Spinal cord (tissue), 9 donors: ENCODE measurements at regions not wholly inside any gene's neighbourhood (a gene's known extent, or its start where the extent isn't known, plus 50 kb on each side); places are given as distances from the start of the nearest gene placed in this dataset.
"Not testable (repeated sequence)": the region's sequence is repeated elsewhere in the genome, so short reads cannot be mapped to it uniquely, and the experiment has no call there.

ENCODE experiments used
- DNase-seq, 6 donors: peaks; one replicate each; pipeline versions ENCODE4 v3.0.0 to v3.0.0-alpha.2; 2013 to 2015; ENCODE audit warnings: low spot score in 6 of 6, low read depth in 4 of 6
- H3K27ac ChIP-seq: one replicate; pipeline ENCODE4 v1.5.1; 2013; ENCODE audit warnings: low read depth, low read length, control low read depth
- H3K27me3 ChIP-seq: one replicate; pipeline ENCODE4 v1.6.1; 2013; ENCODE audit warnings: low read length; ENCODE audit not compliant: control insufficient read depth, insufficient read depth
- H3K36me3 ChIP-seq: one replicate; pipeline ENCODE4 v1.6.1; 2013; ENCODE audit warnings: low read length; ENCODE audit not compliant: control insufficient read depth, insufficient read depth
- H3K4me1 ChIP-seq: one replicate; pipeline ENCODE4 v1.6.1; 2013; ENCODE audit warnings: low read length; ENCODE audit not compliant: control insufficient read depth, insufficient read depth
- H3K4me3 ChIP-seq: one replicate; pipeline ENCODE4 v1.5.1; 2013; ENCODE audit warnings: low read depth, low read length, control low read depth
- H3K9me3 ChIP-seq: one replicate; pipeline ENCODE4 v1.6.1; 2013; ENCODE audit warnings: low read length; ENCODE audit not compliant: control insufficient read depth, insufficient read depth
- WGBS: methylation state at CpG from one replicate; pipeline ENCODE4 v1.1.5; 2013; ENCODE audit warnings: missing lambda C conversion rate; ENCODE audit not compliant: insufficient coverage; 5-methylcytosine and 5-hydroxymethylcytosine counted together
- donor health status: healthy.

- Histone ChIP-seq H3K4me1 (peaks cover 6% of the 10 kb centered on the region), H3K9me3 (no peaks in the 10 kb centered on the region), H3K36me3 (no peaks in the 10 kb centered on the region), H3K27ac (no peak overlapping the region), H3K27me3 (no peaks in the 10 kb centered on the region), H3K4me3 (no peak overlapping the region)
- DNase-seq = no peak
- no CpG with 5 or more reads among the region's 5 CpGs for WGBS
Observed at GRCh38 chr12:111120578-111120977, 200.2 kb upstream of the MYL2 start.

GRCh38 chr12:111117017-111117416, 196.6 kb upstream of the MYL2 start:
- no peaks in the 10 kb centered on the region for H3K9me3 ChIP-seq
- no peak overlapping the region for H3K4me3 ChIP-seq
- H3K4me1 ChIP-seq = no peaks in the 10 kb centered on the region
- no peak overlapping the region for H3K27ac ChIP-seq
- H3K36me3 ChIP-seq = no peaks in the 10 kb centered on the region
- no peak for DNase-seq
- 100% methylated on average over 1 of the region's 1 CpG for WGBS
- no peaks in the 10 kb centered on the region for H3K27me3 ChIP-seq

GRCh38 chr12:111113313-111113712, 192.9 kb upstream of the MYL2 start:
- not testable (repeated sequence) for H3K27me3 ChIP-seq, H3K4me3 ChIP-seq, H3K4me1 ChIP-seq, H3K9me3 ChIP-seq, H3K36me3 ChIP-seq, H3K27ac ChIP-seq, DNase-seq
- WGBS = no CpG with 5 or more reads among the region's 3 CpGs

- Histone ChIP-seq H3K4me3 (no peak overlapping the region), H3K36me3 (no peaks in the 10 kb centered on the region), H3K9me3 (no peaks in the 10 kb centered on the region), H3K27me3 (no peaks in the 10 kb centered on the region), H3K27ac (no peak overlapping the region), H3K4me1 (no peaks in the 10 kb centered on the region)
- WGBS = 78% methylated on average over 13 of the region's 14 CpGs
- DNase-seq = peak in 1 of 6 donors; percentile 34
Observed at GRCh38 chr12:111112311-111113098, 192.1 kb upstream of the MYL2 start.

- Histone ChIP-seq H3K4me1 (no peaks in the 10 kb centered on the region), H3K36me3 (no peaks in the 10 kb centered on the region)
- peak in 1 of 6 donors; percentile 16 for DNase-seq
Observed at GRCh38 chr12:111111681-111112080, 191.3 kb upstream of the MYL2 start.

GRCh38 chr12:111110556-111110955, 190.2 kb upstream of the MYL2 start:
- Histone ChIP-seq H3K4me1 (no peaks in the 10 kb centered on the region), H3K4me3 (no peak overlapping the region), H3K36me3 (no peaks in the 10 kb centered on the region), H3K9me3 (no peaks in the 10 kb centered on the region), H3K27ac (no peak overlapping the region), H3K27me3 (no peaks in the 10 kb centered on the region)
- DNase-seq = no peak
- WGBS = 92% methylated on average over 5 of the region's 5 CpGs

More at GRCh38 chr12:111111681-111112080, 191.3 kb upstream of the MYL2 start:
- Histone ChIP-seq H3K27ac (no peak overlapping the region), H3K27me3 (no peaks in the 10 kb centered on the region), H3K4me3 (no peak overlapping the region), H3K9me3 (no peaks in the 10 kb centered on the region)
- 90% methylated on average over 1 of the region's 4 CpGs for WGBS

GRCh38 chr12:111108726-111109125, 188.3 kb upstream of the MYL2 start:
- DNase-seq = no peak
- no peaks in the 10 kb centered on the region for H3K4me1 ChIP-seq
- H3K9me3 ChIP-seq = no peaks in the 10 kb centered on the region
- H3K27ac ChIP-seq = no peak overlapping the region
- no peaks in the 10 kb centered on the region for H3K27me3 ChIP-seq
- H3K4me3 ChIP-seq = no peak overlapping the region
- no peaks in the 10 kb centered on the region for H3K36me3 ChIP-seq
- WGBS = 67% methylated on average over 2 of the region's 2 CpGs

GRCh38 chr12:111107392-111108178, 187.2 kb upstream of the MYL2 start:
- WGBS = 84% methylated on average over 5 of the region's 6 CpGs
- Histone ChIP-seq H3K27ac (no peak overlapping the region), H3K9me3 (no peaks in the 10 kb centered on the region), H3K27me3 (no peaks in the 10 kb centered on the region), H3K4me3 (no peak overlapping the region), H3K36me3 (no peaks in the 10 kb centered on the region), H3K4me1 (no peaks in the 10 kb centered on the region)
- DNase-seq = no peak

- no peaks in the 10 kb centered on the region for H3K4me1 ChIP-seq
- DNase-seq = no peak
- no peaks in the 10 kb centered on the region for H3K9me3 ChIP-seq
- WGBS = 80% methylated on average over 3 of the region's 6 CpGs
- H3K27me3 ChIP-seq = no peaks in the 10 kb centered on the region
- no peak overlapping the region for H3K27ac ChIP-seq
- no peaks in the 10 kb centered on the region for H3K36me3 ChIP-seq
- H3K4me3 ChIP-seq = no peak overlapping the region
Observed at GRCh38 chr12:111105294-111105693, 184.9 kb upstream of the MYL2 start.

- Histone ChIP-seq H3K27me3 (no peaks in the 10 kb centered on the region), H3K9me3 (no peaks in the 10 kb centered on the region), H3K4me1 (peaks cover 13% of the 10 kb centered on the region), H3K36me3 (no peaks in the 10 kb centered on the region), H3K27ac (no peak overlapping the region), H3K4me3 (no peak overlapping the region)
- no peak for DNase-seq
- WGBS = 100% methylated on average over 1 of the region's 2 CpGs
Observed at GRCh38 chr12:111103583-111103982, 183.2 kb upstream of the MYL2 start.
